ENCODE measurements at regions not wholly inside any gene's neighbourhood (a gene's known extent, or its start where the extent isn't known, plus 50 kb on each side); places are given as distances from the start of the nearest gene placed in this dataset.

DNA sequence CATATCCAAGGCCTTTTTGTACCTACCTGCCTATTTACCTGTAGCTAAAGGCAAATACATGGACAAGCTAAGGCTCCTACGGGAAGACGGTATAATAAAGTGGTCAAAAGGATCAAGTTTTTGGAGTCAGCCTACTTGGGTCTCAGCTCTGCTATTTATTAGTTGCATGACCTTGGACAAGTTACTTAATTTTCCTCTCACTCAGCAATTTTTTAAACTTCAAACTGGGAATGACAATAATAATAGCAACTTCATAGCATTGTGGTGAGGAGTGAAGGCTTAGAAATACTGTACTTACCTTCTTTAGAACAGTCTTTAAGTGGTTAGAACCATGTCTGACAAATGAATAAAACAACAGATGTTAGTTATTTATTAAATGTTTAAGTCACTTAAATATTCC, 60.2 kb upstream of the SLC35F3 start:
- TF ChIP-seq CTCF (IDR thresholded peaks at IDR 0.05) (no peak), EP300 (IDR thresholded peaks at IDR 0.05) (no peak), POLR2AphosphoS5 (IDR thresholded peaks at IDR 0.05) (no peak)

All from suprapubic skin (tissue), 4 donors.